Testis (tissue), 2 donors: ENCODE measurements at regions not wholly inside any gene's neighbourhood (a gene's known extent, or its start where the extent isn't known, plus 50 kb on each side); places are given as distances from the start of the nearest gene placed in this dataset.

ENCODE experiments used
- CTCF ChIP-seq, 3 experiments: fragments of 450-650 bp in 2 of 3; fragments of 200-600 bp in 1 of 3; sonication (generic) in 1 of 3; IDR thresholded peaks; one replicate each; pipeline ENCODE4 v1.5.1; 2016 to 2019; ENCODE audit warnings: antibody characterized with exemption in 3 of 3, mild to moderate bottlenecking in 2 of 3, moderate library complexity in 1 of 3
- POLR2A ChIP-seq: fragments of 450-650 bp; IDR thresholded peaks from one replicate; pipeline ENCODE4 v1.6.1; 2017; ENCODE audit warnings: antibody characterized with exemption, mild to moderate bottlenecking, moderate library complexity

GRCh38 chr2:64737547-64737946, 83.8 kb upstream of the SERTAD2 start:
- TF ChIP-seq POLR2A (no peak), CTCF (IDR thresholded peaks at IDR 0.05) (no peak)
